Keratinocyte (primary cell): ENCODE measurements at regions not wholly inside any gene's neighbourhood (a gene's known extent, or its start where the extent isn't known, plus 50 kb on each side); places are given as distances from the start of the nearest gene placed in this dataset.

Source experiments
- DNase-seq: peaks from one replicate; pipeline ENCODE4 v3.0.0-alpha.2; 2011; ENCODE audit warnings: low read depth, missing footprints, low spot score
- FAIRE-seq: peaks from 2 replicates; lab custom pipeline; 2011; peaks lifted over from hg19 to GRCh38; lab: Jason Lieb, UNC
- H2AFZ ChIP-seq: 2 replicates; pipeline ENCODE4 v1.6.0; 2012; ENCODE audit warnings: low read length, control low read depth, inconsistent platforms; ENCODE audit not compliant: control insufficient read depth
- H3K27ac ChIP-seq: 2 replicates; pipeline ENCODE4 v1.5.1; 2011; ENCODE audit warnings: low read length; ENCODE audit not compliant: control insufficient read depth, insufficient read depth
- H3K27me3 ChIP-seq: 3 replicates; pipeline ENCODE4 v1.6.0; 2011; ENCODE audit warnings: low read length; ENCODE audit not compliant: control insufficient read depth, insufficient read depth; ENCODE audit errors: extremely low read depth
- H3K36me3 ChIP-seq, 2 experiments: 2 replicates in 1 of 2; 3 replicates in 1 of 2; pipeline ENCODE4 v1.5.1; 2011; ENCODE audit warnings: low read length in 2 of 2, mild to moderate bottlenecking in 1 of 2; ENCODE audit not compliant: control insufficient read depth in 2 of 2, insufficient read depth in 2 of 2; ENCODE audit errors: extremely low read depth in 1 of 2
- H3K4me1 ChIP-seq: 3 replicates; pipeline ENCODE4 v1.5.1; 2011; ENCODE audit warnings: low read length; ENCODE audit not compliant: control insufficient read depth, insufficient read depth; ENCODE audit errors: extremely low read depth
- H3K4me2 ChIP-seq: 3 replicates; pipeline ENCODE4 v1.6.0; 2011; ENCODE audit warnings: low read depth, low read length; ENCODE audit not compliant: control insufficient read depth, insufficient read depth; ENCODE audit errors: extremely low read depth
- H3K4me3 ChIP-seq, 3 experiments: fragments of 200-600 bp in 1 of 3; sonication (generic) in 1 of 3; 2 replicates in 2 of 3; 3 replicates in 1 of 3; pipeline ENCODE4 v1.5.1; 2011 to 2016; ENCODE audit warnings: low read length in 3 of 3, mild to moderate bottlenecking in 3 of 3, control low read depth in 2 of 3, inconsistent platforms in 1 of 3, low read depth in 1 of 3, mixed read lengths in 1 of 3, mixed run types in 1 of 3, moderate library complexity in 1 of 3; ENCODE audit not compliant: control insufficient read depth in 2 of 3, insufficient read depth in 2 of 3; ENCODE audit errors: extremely low read depth in 1 of 3
- H3K79me2 ChIP-seq: 2 replicates; pipeline ENCODE4 v1.6.0; 2012; ENCODE audit warnings: low read length; ENCODE audit not compliant: control insufficient read depth, insufficient read depth
- H3K9ac ChIP-seq: 3 replicates; pipeline ENCODE4 v1.6.0; 2011; ENCODE audit warnings: low read length; ENCODE audit not compliant: control insufficient read depth, insufficient read depth; ENCODE audit errors: extremely low read depth
- H3K9me1 ChIP-seq: 3 replicates; pipeline ENCODE4 v1.6.0; 2011; ENCODE audit warnings: low read length; ENCODE audit not compliant: control insufficient read depth, insufficient read depth; ENCODE audit errors: extremely low read depth
- H3K9me3 ChIP-seq: 2 replicates; pipeline ENCODE4 v1.5.1; 2012; ENCODE audit warnings: low read depth, low read length; ENCODE audit not compliant: control insufficient read depth
- H4K20me1 ChIP-seq: 3 replicates; pipeline ENCODE4 v1.6.0; 2011; ENCODE audit warnings: low read length; ENCODE audit not compliant: control insufficient read depth, insufficient read depth; ENCODE audit errors: extremely low read depth
- EZH2 ChIP-seq: IDR thresholded peaks from one replicate; pipeline ENCODE4 v1.6.1; 2012; ENCODE audit warnings: inconsistent platforms, mild to moderate bottlenecking, low read length, moderate library complexity
- dilution Hi-C: fragments of 300-500 bp; cut with MboI; formaldehyde crosslinking; loops from one replicate; pipeline ENCODE4 v1.7.0; 2020; ENCODE audit warnings: low sequenced_read_pairs; ENCODE audit not compliant: extremely low pct_ligation_motif_present
- TF ChIP-seq, protein P1 (sequence below), 3 experiments: IDR thresholded peaks in 1 of 3; conservative IDR thresholded peaks in 1 of 3; optimal IDR thresholded peaks in 1 of 3; 2 replicates in 2 of 3; 3 replicates in 1 of 3; pipeline versions ENCODE3 to v1.5.1; 2011; ENCODE audit warnings: low read length in 3 of 3, mild to moderate bottlenecking in 3 of 3, moderate library complexity in 2 of 3, control low read depth in 1 of 3, inconsistent platforms in 1 of 3; ENCODE audit not compliant: insufficient read depth in 2 of 3; ENCODE audit errors: extremely low read depth in 1 of 3

DNA sequence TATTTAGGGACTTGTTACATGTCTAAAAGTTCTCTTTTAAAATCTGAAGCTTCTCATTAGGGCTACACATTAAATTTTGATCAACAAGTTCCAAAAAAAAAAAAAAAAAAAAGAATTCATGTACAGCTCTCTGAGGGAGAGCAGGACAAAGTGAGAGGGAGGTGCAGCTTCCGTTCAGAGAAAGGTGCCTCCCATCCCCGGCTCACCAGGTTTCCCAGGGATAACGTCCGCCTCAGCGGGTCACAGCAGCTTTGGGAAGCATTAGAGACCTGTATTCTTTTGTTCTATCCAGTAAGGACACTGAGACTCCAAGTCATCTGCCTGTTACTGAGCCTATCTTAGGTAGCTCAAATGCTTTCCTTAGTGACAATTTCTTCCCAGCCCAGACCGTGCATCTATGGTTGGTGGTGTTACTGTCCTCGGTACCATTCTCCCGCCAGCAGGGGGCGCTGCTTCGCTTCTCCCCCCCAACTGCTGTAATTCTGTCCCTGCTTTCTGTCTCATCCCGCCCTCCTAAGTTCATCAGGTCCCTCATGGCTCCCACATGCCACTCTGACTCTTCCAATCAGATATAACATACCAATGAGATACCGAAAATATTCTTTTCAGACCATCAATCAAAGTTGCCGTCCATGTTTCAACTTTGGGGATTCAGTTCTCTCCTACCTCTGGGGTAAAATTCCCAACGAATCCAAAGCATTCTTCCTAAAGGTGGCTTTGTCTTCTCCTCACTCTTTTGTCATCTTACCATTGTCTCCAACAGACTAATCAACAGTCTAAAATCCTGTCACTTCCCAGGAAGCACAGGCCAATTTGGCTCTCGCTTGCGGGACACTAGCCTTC lies 466.5 kb downstream of the METTL4 start:
- DNase-seq: no peak
- Histone ChIP-seq H3K4me1 (peaks cover 2% of the 10 kb centered on the region), H3K4me2 (no peak overlapping the region), H3K27me3 (no peaks in the 10 kb centered on the region), H4K20me1 (no peaks in the 10 kb centered on the region), H3K36me3 (no peaks in the 10 kb centered on the region), H2AFZ (no peak overlapping the region), H3K9me3 (no peaks in the 10 kb centered on the region), H3K9ac (no peak overlapping the region), H3K4me3 (no peak overlapping the region), H3K9me1 (no peaks in the 10 kb centered on the region), H3K27ac (no peak overlapping the region), H3K79me2 (no peaks in the 10 kb centered on the region)
- dilution Hi-C loops: no loop called here
- FAIRE-seq: peak; percentile 78
- TF ChIP-seq, protein P1, sequence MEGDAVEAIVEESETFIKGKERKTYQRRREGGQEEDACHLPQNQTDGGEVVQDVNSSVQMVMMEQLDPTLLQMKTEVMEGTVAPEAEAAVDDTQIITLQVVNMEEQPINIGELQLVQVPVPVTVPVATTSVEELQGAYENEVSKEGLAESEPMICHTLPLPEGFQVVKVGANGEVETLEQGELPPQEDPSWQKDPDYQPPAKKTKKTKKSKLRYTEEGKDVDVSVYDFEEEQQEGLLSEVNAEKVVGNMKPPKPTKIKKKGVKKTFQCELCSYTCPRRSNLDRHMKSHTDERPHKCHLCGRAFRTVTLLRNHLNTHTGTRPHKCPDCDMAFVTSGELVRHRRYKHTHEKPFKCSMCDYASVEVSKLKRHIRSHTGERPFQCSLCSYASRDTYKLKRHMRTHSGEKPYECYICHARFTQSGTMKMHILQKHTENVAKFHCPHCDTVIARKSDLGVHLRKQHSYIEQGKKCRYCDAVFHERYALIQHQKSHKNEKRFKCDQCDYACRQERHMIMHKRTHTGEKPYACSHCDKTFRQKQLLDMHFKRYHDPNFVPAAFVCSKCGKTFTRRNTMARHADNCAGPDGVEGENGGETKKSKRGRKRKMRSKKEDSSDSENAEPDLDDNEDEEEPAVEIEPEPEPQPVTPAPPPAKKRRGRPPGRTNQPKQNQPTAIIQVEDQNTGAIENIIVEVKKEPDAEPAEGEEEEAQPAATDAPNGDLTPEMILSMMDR (optimal IDR thresholded peaks at IDR 0.05 in 1 of 3, IDR thresholded peaks at IDR 0.05 in 1 of 3, conservative IDR thresholded peaks at IDR 0.05 in 1 of 3; ENCODE audit: extremely low read depth in 1 of 3, insufficient read depth in 2 of 3, low read length in 3 of 3): peak; percentile 78 to 98 (median 82)
- no peak for TF ChIP-seq EZH2

DNA sequence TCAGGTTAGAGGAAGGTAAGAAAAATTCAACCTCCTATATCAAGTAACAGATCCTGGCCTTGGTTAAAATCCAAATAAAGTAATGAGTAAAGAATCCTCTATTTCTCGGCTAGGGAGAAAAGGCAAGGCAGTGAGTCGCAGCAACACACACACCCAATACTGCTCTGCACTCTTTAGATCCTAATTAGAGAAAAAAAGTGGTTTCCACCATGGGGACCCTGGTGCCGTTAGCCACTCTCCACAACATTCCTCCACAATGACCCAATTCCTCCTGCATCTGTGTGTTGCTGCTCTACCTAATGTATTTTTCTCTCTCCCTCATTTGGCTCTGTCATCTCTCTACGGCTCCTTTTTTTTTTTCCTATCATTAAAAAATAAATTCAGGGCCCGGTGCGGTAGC lies 462.7 kb downstream of the METTL4 start:
- Histone ChIP-seq H3K79me2 (no peaks in the 10 kb centered on the region), H3K4me3 (no peak overlapping the region), H3K9ac (no peak overlapping the region), H3K36me3 (no peaks in the 10 kb centered on the region), H3K9me1 (no peaks in the 10 kb centered on the region), H3K4me1 (peaks cover 19% of the 10 kb centered on the region), H3K9me3 (no peaks in the 10 kb centered on the region), H2AFZ (peak overlapping the region; percentile 11), H3K4me2 (no peak overlapping the region), H3K27ac (no peak overlapping the region), H4K20me1 (no peaks in the 10 kb centered on the region), H3K27me3 (no peaks in the 10 kb centered on the region)
- TF ChIP-seq, protein P1 (optimal IDR thresholded peaks at IDR 0.05 in 1 of 3, IDR thresholded peaks at IDR 0.05 in 1 of 3, conservative IDR thresholded peaks at IDR 0.05 in 1 of 3; ENCODE audit: extremely low read depth in 1 of 3, insufficient read depth in 2 of 3, low read length in 3 of 3): no peak
- TF ChIP-seq EZH2: no peak
- FAIRE-seq: no peak
- DNase-seq: no peak
- dilution Hi-C loops: no loop called here
